ENCODE measurements at regions not wholly inside any gene's neighbourhood (a gene's known extent, or its start where the extent isn't known, plus 50 kb on each side); places are given as distances from the start of the nearest gene placed in this dataset.
"Not testable (repeated sequence)": the region's sequence is repeated elsewhere in the genome, so short reads cannot be mapped to it uniquely, and the experiment has no call there.

DNA sequence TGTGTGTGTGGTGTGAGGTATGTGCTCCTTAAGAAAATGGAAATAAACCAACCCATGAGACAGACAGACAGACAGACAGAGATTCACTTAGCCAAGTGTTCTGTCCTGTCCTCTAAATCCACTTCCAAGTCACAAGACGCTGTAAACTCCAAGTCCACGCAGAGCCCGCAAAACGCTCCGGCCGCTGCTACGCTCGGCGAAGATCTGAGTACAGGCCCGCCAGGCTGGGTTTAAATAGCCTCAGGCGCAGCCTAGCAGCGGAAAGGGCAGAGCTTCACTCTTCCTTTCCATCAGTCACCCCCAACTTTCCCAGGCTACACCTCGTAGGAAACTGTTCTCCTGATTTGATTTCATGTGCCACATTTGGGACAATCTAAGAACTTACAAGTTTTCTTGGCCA lies 741.5 kb upstream of the DEFB115 start:
- TF ChIP-seq, protein P1, sequence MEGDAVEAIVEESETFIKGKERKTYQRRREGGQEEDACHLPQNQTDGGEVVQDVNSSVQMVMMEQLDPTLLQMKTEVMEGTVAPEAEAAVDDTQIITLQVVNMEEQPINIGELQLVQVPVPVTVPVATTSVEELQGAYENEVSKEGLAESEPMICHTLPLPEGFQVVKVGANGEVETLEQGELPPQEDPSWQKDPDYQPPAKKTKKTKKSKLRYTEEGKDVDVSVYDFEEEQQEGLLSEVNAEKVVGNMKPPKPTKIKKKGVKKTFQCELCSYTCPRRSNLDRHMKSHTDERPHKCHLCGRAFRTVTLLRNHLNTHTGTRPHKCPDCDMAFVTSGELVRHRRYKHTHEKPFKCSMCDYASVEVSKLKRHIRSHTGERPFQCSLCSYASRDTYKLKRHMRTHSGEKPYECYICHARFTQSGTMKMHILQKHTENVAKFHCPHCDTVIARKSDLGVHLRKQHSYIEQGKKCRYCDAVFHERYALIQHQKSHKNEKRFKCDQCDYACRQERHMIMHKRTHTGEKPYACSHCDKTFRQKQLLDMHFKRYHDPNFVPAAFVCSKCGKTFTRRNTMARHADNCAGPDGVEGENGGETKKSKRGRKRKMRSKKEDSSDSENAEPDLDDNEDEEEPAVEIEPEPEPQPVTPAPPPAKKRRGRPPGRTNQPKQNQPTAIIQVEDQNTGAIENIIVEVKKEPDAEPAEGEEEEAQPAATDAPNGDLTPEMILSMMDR (IDR thresholded peaks at IDR 0.05), result not testable (repeated sequence)
- TF ChIP-seq POLR2AphosphoS5, EP300, POLR2A (IDR thresholded peaks at IDR 0.05): not testable (repeated sequence)
